Fibroblast of lung (primary cell): ENCODE measurements at regions not wholly inside any gene's neighbourhood (a gene's known extent, or its start where the extent isn't known, plus 50 kb on each side); places are given as distances from the start of the nearest gene placed in this dataset.

ENCODE experiments used
- DNase-seq, 2 donors: peaks; one replicate each; pipeline versions ENCODE4 v3.0.0 to v3.0.0-alpha.2; 2010; ENCODE audit warnings: low read depth in 2 of 2
- H2AFZ ChIP-seq: 2 replicates; pipeline ENCODE4 v1.5.1; 2012; ENCODE audit warnings: low read length, control low read depth, inconsistent platforms
- H3K27ac ChIP-seq: 2 replicates; pipeline ENCODE4 v1.5.1; 2011; ENCODE audit warnings: low read length, control low read depth; ENCODE audit not compliant: insufficient read depth
- H3K27me3 ChIP-seq: 2 replicates; pipeline ENCODE4 v1.5.1; 2011; ENCODE audit warnings: mild to moderate bottlenecking, low read length; ENCODE audit not compliant: control insufficient read depth, insufficient read depth
- H3K36me3 ChIP-seq: 2 replicates; pipeline ENCODE4 v1.5.1; 2011; ENCODE audit warnings: low read length; ENCODE audit not compliant: control insufficient read depth, insufficient read depth
- H3K4me1 ChIP-seq: 2 replicates; pipeline ENCODE4 v1.5.1; 2011; ENCODE audit warnings: low read length; ENCODE audit not compliant: control insufficient read depth, insufficient read depth; ENCODE audit errors: extremely low read depth
- H3K4me2 ChIP-seq: 2 replicates; pipeline ENCODE4 v1.5.1; 2011; ENCODE audit warnings: low read length, control low read depth; ENCODE audit not compliant: insufficient read depth; ENCODE audit errors: extremely low read depth
- H3K4me3 ChIP-seq, 4 experiments: fragments of 200-600 bp in 1 of 4; sonication (generic) in 1 of 4; replicated peaks in 1 of 4; 2 replicates each; pipeline ENCODE4 v1.5.1; 2011 to 2016; ENCODE audit warnings: low read length in 4 of 4, low read depth in 3 of 4, mild to moderate bottlenecking in 3 of 4, control low read depth in 2 of 4, inconsistent platforms in 1 of 4, mixed read lengths in 1 of 4; ENCODE audit not compliant: insufficient read depth in 1 of 4; ENCODE audit errors: control extremely low read depth in 1 of 4
- H3K79me2 ChIP-seq: 2 replicates; pipeline ENCODE4 v1.5.1; 2012; ENCODE audit warnings: mild to moderate bottlenecking, low read length, inconsistent platforms; ENCODE audit not compliant: control insufficient read depth, insufficient read depth
- H3K9ac ChIP-seq: 2 replicates; pipeline ENCODE4 v1.5.1; 2011; ENCODE audit warnings: mild to moderate bottlenecking, low read length, control low read depth; ENCODE audit not compliant: insufficient read depth
- H3K9me3 ChIP-seq: 2 replicates; pipeline ENCODE4 v1.5.1; 2012; ENCODE audit warnings: low read depth, low read length; ENCODE audit not compliant: control insufficient read depth, insufficient read depth
- H4K20me1 ChIP-seq: 2 replicates; pipeline ENCODE4 v1.5.1; 2011; ENCODE audit warnings: low read length; ENCODE audit not compliant: control insufficient read depth, insufficient read depth; ENCODE audit errors: extremely low read depth
- CTCF ChIP-seq, 2 donors: IDR thresholded peaks in 1 of 2; conservative IDR thresholded peaks in 1 of 2; 1 replicate in 1 of 2; 2 replicates in 1 of 2; pipeline ENCODE4 v1.5.1; 2011 to 2012; ENCODE audit warnings: low read length in 2 of 2, control low read depth in 1 of 2, inconsistent platforms in 1 of 2, low read depth in 1 of 2, mild to moderate bottlenecking in 1 of 2
- EZH2 ChIP-seq: IDR thresholded peaks from 2 replicates; pipeline ENCODE4 v1.5.1; 2012; ENCODE audit warnings: low read length, control low read depth, mild to moderate bottlenecking; ENCODE audit errors: missing control alignments

- no peak overlapping the region for H3K9ac ChIP-seq
- no peaks in the 10 kb centered on the region for H3K4me1 ChIP-seq
- no peaks in the 10 kb centered on the region for H3K79me2 ChIP-seq
- TF ChIP-seq CTCF (conservative IDR thresholded peaks at IDR 0.05 in 1 of 2, IDR thresholded peaks at IDR 0.05 in 1 of 2; ENCODE audit: low read depth in 1 of 2, low read length in 2 of 2): no peak
- no peak for TF ChIP-seq EZH2
- H2AFZ ChIP-seq: no peak overlapping the region
- H4K20me1 ChIP-seq: no peaks in the 10 kb centered on the region
- no peak overlapping the region for H3K4me2 ChIP-seq
- no peak overlapping the region for H3K27ac ChIP-seq
- no peak overlapping the region for H3K4me3 ChIP-seq
- H3K9me3 ChIP-seq: no peaks in the 10 kb centered on the region
- H3K27me3 ChIP-seq: no peaks in the 10 kb centered on the region
- DNase-seq: peak in 1 of 2 donors; percentile 7
- no peaks in the 10 kb centered on the region for H3K36me3 ChIP-seq
Measured at GRCh38 chr6:54614499-54615195, 231.9 kb upstream of the FAM83B start.

- H3K9me3 ChIP-seq: no peaks in the 10 kb centered on the region
- no peak for TF ChIP-seq EZH2
- no peak for TF ChIP-seq CTCF (conservative IDR thresholded peaks at IDR 0.05 in 1 of 2, IDR thresholded peaks at IDR 0.05 in 1 of 2; ENCODE audit: low read depth in 1 of 2, low read length in 2 of 2)
- H2AFZ ChIP-seq: no peak overlapping the region
- no peaks in the 10 kb centered on the region for H3K79me2 ChIP-seq
- H3K27me3 ChIP-seq: no peaks in the 10 kb centered on the region
- H3K4me3 ChIP-seq: no peak overlapping the region
- no peak overlapping the region for H3K27ac ChIP-seq
- H4K20me1 ChIP-seq: no peaks in the 10 kb centered on the region
- H3K36me3 ChIP-seq: no peaks in the 10 kb centered on the region
- H3K4me1 ChIP-seq: no peaks in the 10 kb centered on the region
- H3K9ac ChIP-seq: no peak overlapping the region
- peak overlapping the region; percentile 19 for H3K4me2 ChIP-seq
- peak; percentile 90 to 95 for DNase-seq
Measured at GRCh38 chr6:54617730-54618129, 228.8 kb upstream of the FAM83B start.

GRCh38 chr6:54618572-54618971 is 228.0 kb upstream of the FAM83B start:
- Histone ChIP-seq H3K4me2 (no peak overlapping the region), H3K27ac (no peak overlapping the region)

More at GRCh38 chr6:54618572-54618971, 228.0 kb upstream of the FAM83B start:
- no peaks in the 10 kb centered on the region for H3K4me1 ChIP-seq
- H3K36me3 ChIP-seq: no peaks in the 10 kb centered on the region
- no peaks in the 10 kb centered on the region for H4K20me1 ChIP-seq
- H3K27me3 ChIP-seq: no peaks in the 10 kb centered on the region
- DNase-seq: no peak
- H3K79me2 ChIP-seq: no peaks in the 10 kb centered on the region
- TF ChIP-seq CTCF (conservative IDR thresholded peaks at IDR 0.05 in 1 of 2, IDR thresholded peaks at IDR 0.05 in 1 of 2; ENCODE audit: low read depth in 1 of 2, low read length in 2 of 2): no peak
- TF ChIP-seq EZH2: no peak
- H2AFZ ChIP-seq: no peak overlapping the region
- H3K9me3 ChIP-seq: no peaks in the 10 kb centered on the region
- no peak overlapping the region for H3K9ac ChIP-seq
- no peak overlapping the region for H3K4me3 ChIP-seq
